ENCODE measurements at regions not wholly inside any gene's neighbourhood (a gene's known extent, or its start where the extent isn't known, plus 50 kb on each side); places are given as distances from the start of the nearest gene placed in this dataset.
"Not testable (repeated sequence)": the region's sequence is repeated elsewhere in the genome, so short reads cannot be mapped to it uniquely, and the experiment has no call there.

DNA sequence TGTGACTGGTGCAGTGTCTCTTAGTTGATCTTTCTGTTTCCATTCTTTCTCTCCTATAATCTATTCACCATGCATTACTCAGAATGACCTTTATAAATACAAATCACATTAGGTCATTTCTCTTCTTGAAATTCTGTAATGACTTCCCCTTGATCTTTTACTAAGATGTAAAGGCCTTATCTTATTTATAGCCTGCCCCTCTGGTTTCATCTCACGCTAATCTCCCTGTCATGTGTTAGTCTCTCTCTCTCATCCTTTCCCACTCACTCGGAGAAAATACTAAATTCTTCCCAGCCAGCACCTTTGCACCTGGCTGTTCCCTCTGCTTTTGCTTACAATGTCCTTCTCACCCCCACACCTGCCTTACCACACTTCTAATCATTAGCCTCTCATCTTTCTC is 530.8 kb downstream of the ADCYAP1 start:
- no peaks in the 10 kb centered on the region for H3K9me3 ChIP-seq
- 68 to 75% methylated on average over 2 of the region's 2 CpGs for WGBS, 2 donors
- no peak for DNase-seq
- no peaks in the 10 kb centered on the region for H3K36me3 ChIP-seq
- H3K27ac ChIP-seq, result no peak overlapping the region
- no peak for TF ChIP-seq CTCF (IDR thresholded peaks at IDR 0.05)
- intact Hi-C loops (cut with DNase I), result no loop called here
- no peak overlapping the region for H3K4me3 ChIP-seq
- no peaks in the 10 kb centered on the region for H3K4me1 ChIP-seq
- H3K27me3 ChIP-seq, result no peaks in the 10 kb centered on the region

GRCh38 chr18:1436199-1436598 is 531.5 kb downstream of the ADCYAP1 start:
- no peak overlapping the region for H3K27ac ChIP-seq
- intact Hi-C loops (cut with DNase I), result no loop called here
- H3K4me1 ChIP-seq, result no peaks in the 10 kb centered on the region
- no peaks in the 10 kb centered on the region for H3K9me3 ChIP-seq
- no peaks in the 10 kb centered on the region for H3K27me3 ChIP-seq
- H3K4me3 ChIP-seq, result no peak overlapping the region
- no peak for DNase-seq
- WGBS, 2 donors, result 73 to 86% methylated on average over 5 of the region's 5 CpGs
- TF ChIP-seq EP300 (IDR thresholded peaks at IDR 0.05), result no peak
- TF ChIP-seq POLR2A (IDR thresholded peaks at IDR 0.05), result no peak
- TF ChIP-seq CTCF (IDR thresholded peaks at IDR 0.05), result no peak
- TF ChIP-seq POLR2AphosphoS5 (IDR thresholded peaks at IDR 0.05), result no peak
- H3K36me3 ChIP-seq, result no peaks in the 10 kb centered on the region

- WGBS, 2 donors, result 83 to 85% methylated on average over 8 of the region's 8 CpGs
- intact Hi-C loops (cut with DNase I), result no loop called here
- Histone ChIP-seq H3K27ac (no peak overlapping the region), H3K9me3 (no peaks in the 10 kb centered on the region), H3K36me3 (no peaks in the 10 kb centered on the region), H3K27me3 (no peaks in the 10 kb centered on the region), H3K4me3 (no peak overlapping the region), H3K4me1 (no peaks in the 10 kb centered on the region)
- TF ChIP-seq POLR2AphosphoS5 (IDR thresholded peaks at IDR 0.05), result no peak
- TF ChIP-seq EP300 (IDR thresholded peaks at IDR 0.05), result no peak
- no peak for DNase-seq
Measured at GRCh38 chr18:1438458-1438910, 533.8 kb downstream of the ADCYAP1 start.

- H3K4me1 ChIP-seq, result no peaks in the 10 kb centered on the region
- intact Hi-C loops (cut with DNase I), result no loop called here
- 73 to 77% methylated on average over 3 of the region's 3 CpGs for WGBS, 2 donors
Measured at GRCh38 chr18:1438967-1439366, 534.3 kb downstream of the ADCYAP1 start.

GRCh38 chr18:1444062-1444461 is 539.4 kb downstream of the ADCYAP1 start:
- H3K27ac ChIP-seq; intact Hi-C loops (cut with DNase I); H3K27me3 ChIP-seq; DNase-seq; H3K36me3 ChIP-seq; H3K9me3 ChIP-seq; H3K4me1 ChIP-seq; H3K4me3 ChIP-seq: not testable (repeated sequence)
- WGBS, 2 donors, result 80 to 90% methylated on average over 2 of the region's 2 CpGs

More at GRCh38 chr18:1438967-1439366, 534.3 kb downstream of the ADCYAP1 start:
- Histone ChIP-seq H3K4me3 (no peak overlapping the region), H3K36me3 (no peaks in the 10 kb centered on the region), H3K27me3 (no peaks in the 10 kb centered on the region), H3K9me3 (no peaks in the 10 kb centered on the region), H3K27ac (no peak overlapping the region)
- DNase-seq, result no peak
- TF ChIP-seq POLR2AphosphoS5 (IDR thresholded peaks at IDR 0.05) (no peak), POLR2A (IDR thresholded peaks at IDR 0.05) (no peak), EP300 (IDR thresholded peaks at IDR 0.05) (no peak), CTCF (IDR thresholded peaks at IDR 0.05) (no peak)

- 44 to 69% methylated on average over 1 of the region's 1 CpG for WGBS, 2 donors
- intact Hi-C loops (cut with DNase I), result no loop called here
- Histone ChIP-seq H3K4me3 (no peak overlapping the region), H3K36me3 (no peaks in the 10 kb centered on the region), H3K27ac (no peak overlapping the region), H3K9me3 (peaks cover 0 to 4% (median 0%) of the 10 kb centered on the region in 4 donors), H3K4me1 (no peaks in the 10 kb centered on the region), H3K27me3 (no peaks in the 10 kb centered on the region)
- DNase-seq, result no peak
- TF ChIP-seq POLR2A (IDR thresholded peaks at IDR 0.05) (no peak), POLR2AphosphoS5 (IDR thresholded peaks at IDR 0.05) (no peak), CTCF (IDR thresholded peaks at IDR 0.05) (no peak), EP300 (IDR thresholded peaks at IDR 0.05) (no peak)
Measured at GRCh38 chr18:1446765-1447164, 542.1 kb downstream of the ADCYAP1 start.

Measured in sigmoid colon (tissue), 6 donors.